Osteoblast (primary cell): ENCODE measurements at regions not wholly inside any gene's neighbourhood (a gene's known extent, or its start where the extent isn't known, plus 50 kb on each side); places are given as distances from the start of the nearest gene placed in this dataset.
A peak's percentile ranks its signal among the peaks of the same experiment; 100 is the strongest.

Experiments used
- DNase-seq: peaks from one replicate; pipeline ENCODE4 v3.0.0; 2011; ENCODE audit warnings: low spot score, mixed read lengths; ENCODE audit not compliant: insufficient read length; ENCODE audit errors: missing footprints
- H2AFZ ChIP-seq: 2 replicates; pipeline ENCODE4 v1.6.0; 2011; ENCODE audit warnings: mild to moderate bottlenecking, low read length
- H3K27ac ChIP-seq: 2 replicates; pipeline ENCODE4 v1.5.1; 2011; ENCODE audit warnings: mild to moderate bottlenecking, low read depth, low read length, moderate library complexity
- H3K27me3 ChIP-seq: 2 replicates; pipeline ENCODE4 v1.6.0; 2012; ENCODE audit warnings: mild to moderate bottlenecking, control low read depth, inconsistent platforms, low read length, moderate library complexity; ENCODE audit not compliant: insufficient read depth
- H3K36me3 ChIP-seq: 2 replicates; pipeline ENCODE4 v1.5.1; 2011; ENCODE audit warnings: mild to moderate bottlenecking, low read length, control low read depth, moderate library complexity; ENCODE audit not compliant: insufficient read depth
- H3K4me1 ChIP-seq: 2 replicates; pipeline ENCODE4 v1.5.1; 2011; ENCODE audit warnings: mild to moderate bottlenecking, low read length, control low read depth, moderate library complexity; ENCODE audit not compliant: insufficient read depth
- H3K4me2 ChIP-seq: 2 replicates; pipeline ENCODE4 v1.6.0; 2011; ENCODE audit warnings: mild to moderate bottlenecking, low read length; ENCODE audit not compliant: insufficient read depth
- H3K4me3 ChIP-seq: fragments of 200-600 bp; sonication (generic); 3 replicates; pipeline ENCODE4 v1.5.1; 2012; ENCODE audit warnings: mild to moderate bottlenecking, low read length, inconsistent platforms; ENCODE audit not compliant: insufficient read depth
- H3K79me2 ChIP-seq: 2 replicates; pipeline ENCODE4 v1.6.0; 2012; ENCODE audit warnings: mild to moderate bottlenecking, low read length, control low read depth, inconsistent platforms; ENCODE audit not compliant: insufficient read depth
- H3K9me3 ChIP-seq: 2 replicates; pipeline ENCODE4 v1.5.1; 2011; ENCODE audit warnings: low read depth, low read length, control low read depth
- H4K20me1 ChIP-seq: 2 replicates; pipeline ENCODE4 v1.6.0; 2012; ENCODE audit warnings: mild to moderate bottlenecking, low read length, control low read depth; ENCODE audit not compliant: insufficient read depth
- TF ChIP-seq, protein P1 (sequence below): IDR thresholded peaks from 2 replicates; pipeline ENCODE4 v1.5.1; 2011; ENCODE audit warnings: mild to moderate bottlenecking, low read depth, low read length, moderate library complexity; ENCODE audit errors: extremely low read depth

DNA sequence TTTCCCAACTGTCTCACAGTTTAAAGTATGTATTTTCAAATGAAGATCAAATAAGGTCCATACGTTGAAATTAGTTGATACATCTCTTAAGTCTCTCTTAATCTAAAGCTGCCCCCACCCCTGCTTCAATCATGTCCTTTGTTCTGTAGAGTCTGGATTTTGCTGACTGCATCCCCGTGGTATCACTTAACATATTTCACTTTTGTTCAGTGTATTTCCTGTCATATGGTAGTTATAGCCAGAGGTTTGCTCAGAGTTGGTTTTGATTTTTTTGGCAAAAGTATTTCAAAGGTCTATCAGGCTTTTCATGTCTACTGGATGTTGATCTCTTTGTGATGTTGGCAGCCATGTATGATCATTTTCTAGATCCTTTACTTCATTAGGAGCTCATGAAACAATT lies 54.4 kb upstream of the ARID5B start:
- TF ChIP-seq, protein P1, sequence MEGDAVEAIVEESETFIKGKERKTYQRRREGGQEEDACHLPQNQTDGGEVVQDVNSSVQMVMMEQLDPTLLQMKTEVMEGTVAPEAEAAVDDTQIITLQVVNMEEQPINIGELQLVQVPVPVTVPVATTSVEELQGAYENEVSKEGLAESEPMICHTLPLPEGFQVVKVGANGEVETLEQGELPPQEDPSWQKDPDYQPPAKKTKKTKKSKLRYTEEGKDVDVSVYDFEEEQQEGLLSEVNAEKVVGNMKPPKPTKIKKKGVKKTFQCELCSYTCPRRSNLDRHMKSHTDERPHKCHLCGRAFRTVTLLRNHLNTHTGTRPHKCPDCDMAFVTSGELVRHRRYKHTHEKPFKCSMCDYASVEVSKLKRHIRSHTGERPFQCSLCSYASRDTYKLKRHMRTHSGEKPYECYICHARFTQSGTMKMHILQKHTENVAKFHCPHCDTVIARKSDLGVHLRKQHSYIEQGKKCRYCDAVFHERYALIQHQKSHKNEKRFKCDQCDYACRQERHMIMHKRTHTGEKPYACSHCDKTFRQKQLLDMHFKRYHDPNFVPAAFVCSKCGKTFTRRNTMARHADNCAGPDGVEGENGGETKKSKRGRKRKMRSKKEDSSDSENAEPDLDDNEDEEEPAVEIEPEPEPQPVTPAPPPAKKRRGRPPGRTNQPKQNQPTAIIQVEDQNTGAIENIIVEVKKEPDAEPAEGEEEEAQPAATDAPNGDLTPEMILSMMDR: no peak
- no peaks in the 10 kb centered on the region for H3K79me2 ChIP-seq
- H3K4me2 ChIP-seq: no peak overlapping the region
- no peak overlapping the region for H3K27ac ChIP-seq
- peak overlapping the region; percentile 18 for H2AFZ ChIP-seq
- H3K4me1 ChIP-seq: peaks cover 16% of the 10 kb centered on the region
- H3K9me3 ChIP-seq: no peaks in the 10 kb centered on the region
- no peak overlapping the region for H3K4me3 ChIP-seq
- no peaks in the 10 kb centered on the region for H3K36me3 ChIP-seq
- H3K27me3 ChIP-seq: no peaks in the 10 kb centered on the region
- H4K20me1 ChIP-seq: no peaks in the 10 kb centered on the region
- DNase-seq: no peak

DNA sequence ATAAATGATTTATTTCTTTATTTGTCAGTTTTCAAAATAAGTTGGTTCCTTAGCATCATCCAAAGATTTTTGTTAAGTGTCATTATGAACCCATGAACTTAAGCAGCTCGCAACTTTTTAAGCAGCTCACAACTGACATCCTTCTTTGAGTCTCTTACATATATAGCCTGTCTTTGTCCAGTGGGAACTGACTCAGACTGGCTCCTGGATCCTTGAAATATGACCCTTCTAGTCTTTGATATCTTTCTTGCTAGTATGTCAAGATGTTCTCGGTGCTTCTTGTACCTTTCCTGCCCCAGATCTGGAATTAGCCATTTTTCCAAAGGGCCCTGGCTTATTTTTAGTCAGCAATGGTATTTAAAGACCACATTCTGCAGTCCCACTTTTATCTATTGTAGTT lies 53.9 kb upstream of the ARID5B start:
- Histone ChIP-seq H3K27me3 (no peaks in the 10 kb centered on the region), H3K9me3 (no peaks in the 10 kb centered on the region), H2AFZ (no peak overlapping the region), H3K4me1 (peaks cover 10% of the 10 kb centered on the region), H3K4me3 (no peak overlapping the region), H4K20me1 (no peaks in the 10 kb centered on the region), H3K36me3 (no peaks in the 10 kb centered on the region), H3K27ac (no peak overlapping the region), H3K79me2 (no peaks in the 10 kb centered on the region), H3K4me2 (no peak overlapping the region)
- TF ChIP-seq, protein P1: no peak
- no peak for DNase-seq

DNA sequence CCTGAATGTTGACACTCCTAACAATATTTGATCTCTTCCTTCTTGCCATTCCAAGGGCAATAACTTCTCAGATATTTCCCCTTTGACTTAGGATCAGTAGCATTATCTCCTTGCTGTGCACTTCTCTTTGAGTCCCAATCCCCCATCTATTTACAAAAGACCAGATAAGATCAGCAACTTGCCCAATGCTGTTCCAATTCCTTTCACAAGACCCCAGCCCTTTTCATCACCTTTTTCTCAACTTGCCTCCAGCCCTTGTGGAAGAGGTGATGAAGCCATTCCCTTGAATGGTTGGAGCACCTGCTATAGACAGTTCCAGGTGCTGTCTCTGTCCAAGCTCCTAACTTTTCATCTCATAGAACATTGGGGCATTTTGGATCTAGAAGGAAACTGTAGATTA lies 51.1 kb upstream of the ARID5B start:
- Histone ChIP-seq H3K9me3 (no peaks in the 10 kb centered on the region), H3K4me3 (no peak overlapping the region), H3K27ac (no peak overlapping the region), H3K27me3 (no peaks in the 10 kb centered on the region), H3K4me1 (no peaks in the 10 kb centered on the region), H2AFZ (no peak overlapping the region), H4K20me1 (no peaks in the 10 kb centered on the region), H3K36me3 (no peaks in the 10 kb centered on the region), H3K79me2 (no peaks in the 10 kb centered on the region), H3K4me2 (no peak overlapping the region)
- no peak for DNase-seq
- TF ChIP-seq, protein P1: no peak
